Fibroblast of skin of left quadriceps (primary cell): ENCODE measurements at regions not wholly inside any gene's neighbourhood (a gene's known extent, or its start where the extent isn't known, plus 50 kb on each side); places are given as distances from the start of the nearest gene placed in this dataset.
"Not testable (repeated sequence)": the region's sequence is repeated elsewhere in the genome, so short reads cannot be mapped to it uniquely, and the experiment has no call there.

Source experiments
- DNase-seq, 2 experiments: peaks; one replicate each; pipeline ENCODE4 v3.0.0-alpha.2; 2013; ENCODE audit warnings: low read depth in 2 of 2

DNA sequence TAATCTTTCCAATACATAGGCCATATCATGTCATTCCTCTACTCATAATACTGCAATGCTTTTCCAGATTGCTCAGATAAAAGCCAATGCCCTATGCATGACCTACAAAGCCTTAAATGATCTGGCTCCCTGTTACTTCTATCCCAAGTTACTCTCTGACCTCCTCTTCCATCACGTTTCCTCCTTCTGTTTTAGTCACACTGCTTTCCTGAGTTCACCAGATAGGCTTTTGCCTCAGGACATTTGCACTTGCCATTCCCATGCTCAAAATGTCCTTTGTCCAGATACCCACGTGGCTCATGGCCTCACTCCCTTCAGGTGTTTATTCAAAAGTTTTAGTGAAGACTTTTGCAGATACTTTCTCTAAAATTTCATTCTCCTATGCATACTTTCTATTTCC lies 138.7 kb upstream of the PRICKLE1 start:
- no peak for DNase-seq

DNA sequence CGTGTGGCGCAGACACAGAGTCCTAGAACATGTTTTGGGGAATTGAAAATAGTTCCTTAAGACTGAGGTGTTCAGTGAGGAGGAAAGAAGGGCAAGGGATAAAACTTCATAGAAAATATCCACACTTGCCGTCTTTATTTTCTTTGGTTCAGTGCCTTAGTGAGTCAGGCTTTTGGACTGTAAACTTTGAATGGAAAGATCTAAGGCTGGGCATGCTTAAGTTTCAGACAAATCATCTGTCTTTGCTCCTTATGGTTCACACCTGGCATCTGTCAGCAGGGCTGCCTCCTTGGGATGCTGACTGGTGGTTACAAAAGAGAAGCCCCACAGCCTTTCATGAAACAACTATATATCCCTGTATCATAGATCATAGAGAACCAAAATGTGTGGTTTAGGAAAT lies 136.3 kb upstream of the PRICKLE1 start:
- peak in 1 of 2 experiments; percentile 27 for DNase-seq

DNA sequence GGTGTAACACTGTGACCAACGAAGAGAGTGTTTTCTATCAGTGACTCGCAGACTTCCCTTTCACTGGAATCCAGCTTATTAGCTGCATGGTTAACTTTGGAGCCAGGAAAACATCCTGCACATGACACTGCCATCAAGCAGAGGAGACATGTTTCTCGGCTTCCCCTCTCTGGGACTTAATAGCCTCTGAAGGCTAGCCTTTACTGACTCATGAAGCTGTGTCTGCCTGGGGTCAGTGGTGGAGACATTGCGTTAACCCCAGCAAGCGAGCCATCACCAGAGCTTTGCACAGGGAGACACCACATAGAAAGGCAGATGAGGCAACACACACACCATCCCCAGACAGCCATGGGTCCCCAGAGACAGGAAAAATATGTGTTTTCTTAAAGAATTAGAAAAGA lies 126.9 kb upstream of the PRICKLE1 start:
- DNase-seq: no peak

DNA sequence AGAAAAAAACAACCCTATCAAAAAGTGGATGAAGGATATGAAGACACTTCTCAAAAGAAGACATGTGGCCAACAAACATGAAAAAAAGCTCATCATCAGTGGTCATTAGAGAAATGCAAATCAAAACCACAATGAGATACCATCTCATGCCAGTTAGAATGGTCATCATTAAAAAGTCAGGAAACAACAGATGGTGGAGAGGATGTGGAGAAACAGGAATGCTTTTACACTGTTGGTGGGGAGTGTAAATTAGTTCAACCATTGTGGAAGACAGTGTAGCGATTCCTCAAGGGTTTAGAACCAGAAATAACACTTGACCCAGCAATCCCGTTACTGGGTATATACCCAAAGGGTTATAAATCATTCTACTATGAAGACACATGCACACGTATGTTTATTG lies 124.0 kb upstream of the PRICKLE1 start:
- not testable (repeated sequence) for DNase-seq

DNA sequence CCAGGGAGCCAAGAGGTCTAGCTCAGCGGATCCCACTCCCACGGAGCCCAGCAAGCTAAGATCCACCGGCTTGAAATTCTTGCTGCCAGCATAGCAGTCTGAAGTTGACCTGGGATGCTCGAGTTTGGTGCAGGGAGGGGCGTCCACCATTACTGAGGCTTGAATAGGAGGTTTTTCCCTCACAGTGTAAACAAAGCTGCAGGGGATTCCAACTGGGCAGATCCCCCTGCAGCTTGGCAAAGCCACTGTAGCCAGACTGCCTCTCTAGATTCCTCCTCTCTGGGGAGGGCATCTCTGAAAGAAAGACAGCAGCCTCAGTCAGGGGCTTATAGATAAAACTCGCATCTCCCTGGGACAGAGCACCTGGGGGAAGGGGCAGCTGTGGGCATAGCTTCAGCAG lies 118.8 kb upstream of the PRICKLE1 start:
- DNase-seq: not testable (repeated sequence)

DNA sequence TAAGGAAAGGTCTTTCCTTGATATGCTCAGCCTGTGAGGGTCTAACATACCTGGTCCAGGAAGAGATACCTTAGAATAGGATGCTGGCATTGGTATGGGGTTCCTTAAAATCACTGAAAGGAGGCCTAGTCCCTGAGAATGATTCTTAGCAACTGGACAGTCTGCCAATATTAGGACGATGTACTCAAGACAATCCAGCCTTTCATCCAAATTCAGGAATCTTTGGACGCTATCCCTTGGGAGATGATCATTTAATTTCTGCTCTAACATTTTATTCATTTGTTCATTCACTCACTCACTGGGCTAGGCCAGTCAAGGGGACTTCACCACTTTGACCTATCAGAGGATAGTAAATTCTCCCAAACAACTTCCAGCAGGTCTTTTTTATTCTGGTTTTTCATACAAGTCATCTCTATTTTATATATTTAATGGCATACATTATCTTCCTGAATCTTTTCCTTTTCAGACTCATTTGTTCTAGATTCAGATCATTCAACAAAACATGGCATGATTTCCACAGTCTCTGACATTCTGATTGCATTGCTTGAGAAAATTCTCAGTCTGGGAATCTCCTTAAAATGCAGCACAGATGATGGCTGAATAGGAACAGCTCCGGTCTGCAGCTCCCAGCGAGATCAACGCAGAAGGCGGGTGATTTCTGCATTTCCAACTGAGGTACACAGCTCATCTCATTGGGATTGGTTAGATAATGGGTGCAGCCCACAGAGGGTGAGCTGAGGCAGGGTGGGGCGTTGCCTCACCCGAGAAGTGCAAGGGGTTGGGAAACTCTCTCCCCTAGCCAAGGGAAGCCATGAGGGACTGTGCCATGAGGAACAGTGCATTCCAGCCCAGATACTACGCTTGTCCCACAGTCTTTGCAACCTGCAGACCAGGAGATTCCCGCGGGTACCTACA lies 118.0 kb upstream of the PRICKLE1 start:
- DNase-seq: no peak

DNA sequence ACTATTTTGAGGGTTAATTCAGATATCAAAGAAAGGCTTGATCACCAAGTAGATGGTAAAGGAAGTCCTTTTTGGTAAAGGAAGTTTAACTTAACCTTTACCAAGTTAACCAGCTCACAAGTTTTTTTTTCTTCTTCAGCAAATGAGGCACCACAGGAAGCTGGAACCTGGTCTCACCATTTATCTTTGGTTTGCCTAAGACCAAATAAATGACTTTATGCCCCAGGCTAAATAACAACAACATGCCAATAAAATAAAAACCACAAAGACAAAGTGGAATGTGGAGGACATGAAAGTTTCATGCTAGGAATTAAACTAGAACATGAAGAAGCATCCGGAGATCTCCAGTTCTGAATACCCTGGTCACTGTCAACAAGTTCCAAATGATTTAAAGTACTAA lies 116.8 kb upstream of the PRICKLE1 start:
- no peak for DNase-seq

DNA sequence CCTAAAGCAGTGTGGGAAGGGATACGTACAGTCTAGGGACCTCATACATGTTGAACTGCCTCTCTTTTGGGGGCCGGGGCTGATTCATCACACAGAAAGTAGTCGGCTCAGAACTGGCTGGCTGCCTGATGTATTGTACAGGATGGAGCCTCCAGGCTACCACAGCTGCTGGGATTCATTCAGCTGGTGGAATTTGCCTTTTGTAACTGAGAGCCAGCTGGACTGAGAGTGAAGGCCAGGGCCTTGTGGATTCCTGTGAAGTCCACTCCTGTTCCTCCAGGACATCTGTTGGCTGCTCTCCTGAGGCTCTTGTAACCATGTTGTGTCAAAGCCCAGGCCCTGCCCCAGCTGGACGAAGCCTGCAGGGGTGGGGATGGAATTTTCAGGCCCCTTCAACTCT lies 116.3 kb upstream of the PRICKLE1 start:
- no peak for DNase-seq

DNA sequence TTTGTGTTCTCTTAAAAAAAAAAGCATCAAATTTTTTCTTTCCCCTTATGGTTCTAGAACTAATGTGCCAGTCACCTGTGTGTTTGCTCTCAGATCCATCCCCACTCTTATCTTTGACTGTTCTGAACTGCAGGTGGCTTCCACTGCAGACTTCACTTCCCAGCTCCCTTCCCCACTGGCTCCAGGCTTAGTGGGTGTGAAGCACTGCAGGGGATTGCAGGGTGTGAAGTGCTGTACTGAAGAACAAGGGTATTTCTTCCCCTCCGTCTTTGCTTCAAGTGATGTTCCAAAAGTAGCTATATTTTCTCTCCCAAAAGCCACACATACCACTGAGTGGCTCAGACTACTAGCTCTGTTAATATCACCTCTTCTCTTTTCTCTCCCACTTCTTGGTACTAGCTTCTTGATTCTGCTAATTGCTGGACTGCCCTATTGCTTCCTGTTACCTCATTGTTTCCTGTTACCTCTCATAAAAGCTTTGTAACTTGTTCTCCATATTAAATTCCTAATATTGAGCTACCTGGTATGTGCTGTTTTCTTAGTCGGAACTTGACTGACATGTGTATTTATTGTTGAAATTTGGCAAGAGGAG lies 115.4 kb upstream of the PRICKLE1 start:
- DNase-seq: no peak

DNA sequence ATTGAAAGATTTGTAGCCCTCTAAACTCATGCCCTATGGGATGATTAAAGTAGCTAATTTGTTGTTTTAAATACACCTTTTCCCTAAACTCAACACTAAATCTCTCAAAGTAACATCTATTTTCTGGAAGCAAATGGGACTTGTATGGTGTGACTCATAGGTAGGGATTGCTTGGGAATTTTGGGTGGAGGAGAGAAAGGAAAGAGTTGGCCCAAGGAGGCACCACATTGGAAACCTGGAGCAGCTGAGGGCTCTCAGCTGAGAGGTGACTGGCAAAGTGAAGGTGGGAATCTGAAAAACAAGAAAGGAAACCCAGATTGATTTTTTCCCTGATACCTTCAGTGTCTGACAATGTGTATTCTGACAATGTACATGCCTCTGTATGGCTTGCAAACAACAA lies 114.8 kb upstream of the PRICKLE1 start:
- DNase-seq: peak in 1 of 2 experiments; percentile 11

DNA sequence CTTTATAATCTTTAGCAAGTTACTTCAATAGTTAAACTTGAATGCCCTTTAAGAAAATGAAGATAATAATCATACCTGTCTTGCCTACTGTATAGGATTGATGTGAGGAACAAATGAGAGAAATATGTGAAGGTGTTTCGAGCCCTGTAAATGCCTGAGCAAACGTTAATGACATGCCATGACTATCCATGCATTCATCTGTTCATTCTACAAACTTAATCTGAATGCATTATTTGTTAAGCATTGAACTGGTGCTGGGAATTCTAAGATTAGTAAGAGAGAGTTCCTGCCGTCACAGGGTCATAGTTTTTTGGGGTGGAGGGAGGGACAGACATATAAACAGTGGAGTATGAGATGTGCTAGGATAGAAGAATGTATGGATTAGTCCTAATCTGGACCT lies 111.5 kb upstream of the PRICKLE1 start:
- DNase-seq: no peak

DNA sequence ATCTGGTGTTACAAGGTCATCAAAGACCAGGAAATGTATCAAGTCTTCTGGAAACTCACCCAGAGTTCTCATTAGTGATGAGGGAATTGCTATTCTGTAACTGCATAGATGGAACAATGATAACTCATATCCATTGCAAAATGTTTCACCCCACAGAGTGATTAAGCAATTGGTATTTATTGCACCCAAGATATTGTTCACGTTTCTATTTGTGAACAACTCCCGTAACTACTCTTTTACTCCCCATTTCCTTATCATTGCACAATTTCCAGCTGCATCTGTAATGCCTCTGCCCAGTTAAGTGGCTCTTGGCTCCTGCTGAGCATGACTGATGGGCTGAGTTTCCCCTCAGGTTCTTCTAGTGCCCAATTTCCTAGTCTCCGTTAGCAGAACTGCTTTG lies 108.7 kb upstream of the PRICKLE1 start:
- peak in 1 of 2 experiments; percentile 20 for DNase-seq

DNA sequence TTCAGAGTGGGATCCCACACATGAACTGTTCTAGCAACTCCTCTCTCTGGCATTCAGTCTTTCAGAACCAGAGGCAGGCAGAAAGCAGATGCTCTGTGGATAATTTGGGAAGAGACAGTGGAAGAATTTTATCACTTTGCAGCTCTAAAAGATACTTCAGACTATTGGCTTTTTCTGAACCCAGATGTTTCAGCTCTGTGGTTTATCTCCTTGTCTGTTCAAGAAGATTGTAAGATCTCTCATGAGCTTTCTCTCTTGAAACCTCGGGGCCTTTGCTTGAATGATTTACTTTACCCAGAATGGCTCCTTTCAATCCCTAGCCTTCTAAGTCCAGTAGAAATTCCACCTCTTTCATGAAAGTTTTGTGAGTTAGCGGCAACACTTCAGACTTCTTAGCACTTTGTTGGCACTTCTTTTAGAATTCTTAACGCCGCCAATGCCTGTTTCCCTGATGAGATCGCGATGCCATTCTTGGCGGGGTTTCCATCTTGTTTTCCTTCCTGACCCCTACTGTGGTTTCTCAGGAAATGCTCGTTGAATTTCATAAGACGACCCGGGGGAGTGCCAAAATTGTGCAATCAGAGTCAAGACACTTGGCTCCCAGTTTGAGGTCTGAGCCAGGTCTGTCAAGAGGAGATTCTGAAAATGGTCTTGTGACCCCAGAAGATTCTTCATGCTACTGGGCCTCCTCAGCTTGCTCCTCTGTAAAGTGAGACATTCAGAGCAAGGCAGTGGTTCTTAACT lies 107.0 kb upstream of the PRICKLE1 start:
- DNase-seq: peak in 1 of 2 experiments; percentile 26

DNA sequence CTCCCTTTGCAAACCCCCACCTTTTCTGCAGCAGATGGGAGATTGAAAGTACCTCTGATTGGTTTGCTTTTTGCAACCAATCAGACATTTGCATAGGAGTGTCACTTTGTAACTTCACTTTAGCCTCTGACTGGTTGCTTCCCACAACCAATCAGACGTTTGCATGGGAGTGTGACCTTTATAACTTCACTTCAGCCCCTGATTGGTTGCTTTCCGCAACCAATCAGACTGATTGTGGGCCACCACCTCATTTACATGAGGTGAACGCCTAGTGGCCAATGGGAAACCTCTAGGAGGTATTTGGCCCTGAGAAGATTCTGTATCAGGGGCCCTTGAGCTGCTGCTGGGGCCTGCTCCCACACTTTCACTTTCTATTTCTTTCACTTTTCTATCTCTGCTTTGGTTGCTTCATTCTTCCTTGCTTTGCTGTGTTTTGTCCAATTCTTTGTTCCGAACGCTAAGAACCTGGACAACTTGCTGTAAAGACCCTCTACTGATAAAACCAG lies 106.0 kb upstream of the PRICKLE1 start:
- no peak for DNase-seq

DNA sequence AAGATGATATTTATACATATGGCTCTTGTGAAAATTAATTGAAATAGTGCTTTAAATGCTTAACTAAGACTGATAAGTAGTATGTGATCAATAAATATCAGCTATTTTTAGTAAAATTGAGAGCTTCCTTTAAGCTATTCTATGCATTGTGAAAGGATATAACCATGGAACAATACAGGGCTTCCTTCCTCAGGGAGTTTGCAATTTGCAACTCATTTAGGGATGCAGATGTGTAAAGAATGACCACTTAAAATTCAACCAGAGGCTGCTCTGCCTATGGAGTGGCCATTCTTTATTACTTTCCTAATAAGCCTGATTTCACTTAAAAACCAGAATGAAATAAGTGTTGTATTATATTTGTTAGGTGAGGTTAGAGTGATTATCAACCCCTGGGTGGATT lies 103.2 kb upstream of the PRICKLE1 start:
- no peak for DNase-seq

DNA sequence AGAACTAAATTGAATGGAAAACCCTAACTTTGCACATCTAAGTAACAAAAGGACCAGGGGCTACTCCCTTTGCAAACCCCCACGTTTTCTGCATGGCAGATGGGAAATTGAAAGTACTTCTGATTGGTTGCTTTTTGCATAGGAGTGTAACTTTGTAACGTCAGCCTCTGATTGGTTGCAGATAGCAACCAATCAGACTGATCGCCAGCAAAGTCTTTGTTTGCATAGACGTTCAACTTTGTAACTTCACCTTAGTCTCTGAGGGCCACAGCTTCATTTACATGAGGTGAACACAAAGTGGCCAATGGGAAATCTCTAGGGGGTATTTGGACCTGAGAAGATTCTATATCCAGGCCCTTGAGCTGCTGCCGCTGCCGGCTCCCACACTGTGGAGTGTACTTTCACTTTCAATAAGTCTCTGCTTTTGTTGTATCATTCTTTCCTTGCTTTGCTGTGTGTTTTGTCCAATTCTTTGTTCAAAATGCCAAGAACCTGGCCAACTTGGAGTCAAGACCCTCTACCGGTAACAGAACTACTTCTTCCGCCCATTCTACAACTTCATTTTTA lies 102.5 kb upstream of the PRICKLE1 start:
- no peak for DNase-seq

DNA sequence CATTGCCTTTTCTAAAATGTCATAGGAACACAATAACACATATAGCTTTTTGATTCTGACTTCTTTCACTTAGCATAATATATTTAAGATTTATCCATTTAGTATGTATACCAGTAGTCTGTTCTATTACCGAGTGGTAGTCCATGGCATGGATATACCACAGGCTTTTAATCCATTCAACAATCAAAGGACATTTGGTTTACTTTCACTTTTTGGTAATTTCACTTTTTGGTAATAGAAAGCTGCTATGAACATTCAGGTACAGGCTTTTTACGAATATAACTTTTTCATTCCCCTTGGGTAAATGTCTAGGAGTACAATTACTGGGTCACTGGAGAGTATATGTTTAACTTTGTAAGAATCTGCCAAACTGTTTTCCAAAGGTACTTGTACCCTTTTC lies 100.7 kb upstream of the PRICKLE1 start:
- no peak for DNase-seq

DNA sequence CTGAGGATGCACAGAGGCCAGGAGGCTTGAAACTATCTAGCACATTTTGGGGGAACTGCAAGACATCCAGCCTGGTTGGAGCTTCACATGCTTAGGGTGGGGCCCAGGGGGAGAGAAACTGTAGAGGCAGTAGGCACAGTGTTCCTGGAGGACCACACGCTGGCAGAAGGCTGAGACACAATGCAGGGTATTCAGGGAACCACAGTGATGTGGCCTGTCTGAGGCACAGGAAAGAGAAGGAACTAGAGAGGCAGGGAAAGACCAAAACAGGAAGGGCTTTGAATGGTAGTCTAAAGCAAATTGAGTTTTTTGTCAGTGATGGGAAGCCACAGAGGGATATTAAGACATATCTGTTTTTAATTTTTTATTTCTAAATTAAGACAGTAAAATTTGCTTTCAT lies 100.2 kb upstream of the PRICKLE1 start:
- DNase-seq: no peak

DNA sequence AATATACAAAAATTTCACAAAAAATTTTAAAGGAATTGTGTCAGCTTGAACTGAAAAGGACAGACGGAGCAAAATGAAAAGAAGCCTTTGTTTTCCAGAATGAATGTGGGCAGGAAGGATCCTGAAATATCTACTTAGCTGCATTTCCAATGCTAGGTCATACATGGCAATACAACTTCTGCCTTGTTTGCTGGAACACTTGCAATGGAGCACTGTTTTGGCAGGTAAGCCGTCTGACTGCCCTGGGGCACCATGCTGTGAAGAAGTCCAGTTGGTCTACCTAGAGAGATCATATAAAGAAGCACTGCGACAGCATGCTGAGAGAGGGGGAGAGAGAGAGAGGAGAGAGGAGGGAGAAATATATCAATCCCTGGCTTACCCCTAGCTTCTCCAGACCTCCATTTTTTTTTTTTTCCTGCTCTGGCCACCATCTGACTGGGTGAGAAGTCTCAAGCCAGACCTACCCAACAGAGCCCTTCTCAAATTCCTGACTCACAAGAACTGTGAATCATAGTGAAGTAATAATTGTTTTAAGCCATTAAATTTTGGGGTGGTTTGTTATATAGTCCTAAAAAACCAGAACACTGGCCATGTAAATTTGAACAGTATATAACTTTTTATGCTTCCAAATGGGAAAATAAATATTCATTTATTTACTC lies 97.1 kb upstream of the PRICKLE1 start:
- DNase-seq: no peak

DNA sequence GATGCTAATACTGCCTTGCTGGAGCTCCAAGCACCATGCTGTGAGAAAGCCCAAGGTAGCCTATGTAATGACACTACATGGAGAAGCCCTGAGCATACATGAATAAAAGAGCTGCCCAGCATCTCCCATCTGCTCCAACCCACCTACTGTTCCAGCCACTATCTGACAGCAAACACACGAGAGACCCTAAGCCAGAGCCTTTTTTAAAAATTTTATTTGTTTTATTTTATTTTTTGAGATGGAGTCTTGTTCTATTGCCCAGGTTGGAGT lies 95.2 kb upstream of the PRICKLE1 start:
- no peak for DNase-seq

DNA sequence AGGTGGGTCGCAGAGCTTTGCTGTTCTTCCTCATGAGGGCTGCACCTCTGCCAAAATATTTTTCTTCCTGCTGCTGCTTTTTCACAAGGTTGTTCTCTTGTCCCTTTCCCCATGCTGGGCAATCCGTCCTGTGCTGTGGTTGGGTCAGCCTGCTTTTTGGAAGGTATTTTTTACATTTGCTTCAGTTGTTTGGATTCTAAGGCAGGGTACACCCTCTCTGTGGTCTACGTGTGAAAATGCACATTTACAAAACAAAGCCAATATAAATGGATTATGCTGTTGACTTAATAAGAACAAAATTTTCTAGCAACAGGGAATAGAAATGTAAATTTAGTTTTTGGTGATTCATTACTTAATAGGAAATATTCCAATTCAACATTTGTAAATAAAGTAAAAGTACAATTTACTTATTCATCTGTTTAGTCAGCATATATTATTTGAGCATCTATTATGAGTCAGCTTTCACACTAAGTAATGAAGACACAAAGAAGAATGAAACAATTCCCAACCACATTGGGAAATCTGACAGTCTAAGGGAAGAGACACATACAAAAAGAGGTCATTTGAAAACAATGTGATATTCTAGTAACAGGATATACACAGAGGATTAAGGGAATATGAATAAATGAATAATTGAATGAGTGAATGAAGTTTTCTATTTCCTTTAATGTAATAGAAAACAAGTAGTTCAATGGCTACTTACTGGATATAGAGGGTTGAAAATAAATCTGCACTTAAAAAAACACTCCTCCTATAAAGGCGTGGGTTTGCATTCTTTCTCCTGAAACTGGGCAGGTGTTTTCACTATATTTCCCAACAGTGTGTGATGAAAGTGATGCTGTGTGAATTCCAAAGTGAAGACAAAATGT lies 94.6 kb upstream of the PRICKLE1 start:
- DNase-seq: no peak
